ENCODE measurements at regions not wholly inside any gene's neighbourhood (a gene's known extent, or its start where the extent isn't known, plus 50 kb on each side); places are given as distances from the start of the nearest gene placed in this dataset.

GRCh38 chr1:86228546-86228945, 72.0 kb upstream of the COL24A1 start:
- no peak for DNase-seq

GRCh38 chr1:86227026-86227425, 70.5 kb upstream of the COL24A1 start:
- no peak for DNase-seq

GRCh38 chr1:86226204-86226603, 69.6 kb upstream of the COL24A1 start:
- DNase-seq, result no peak

DNA sequence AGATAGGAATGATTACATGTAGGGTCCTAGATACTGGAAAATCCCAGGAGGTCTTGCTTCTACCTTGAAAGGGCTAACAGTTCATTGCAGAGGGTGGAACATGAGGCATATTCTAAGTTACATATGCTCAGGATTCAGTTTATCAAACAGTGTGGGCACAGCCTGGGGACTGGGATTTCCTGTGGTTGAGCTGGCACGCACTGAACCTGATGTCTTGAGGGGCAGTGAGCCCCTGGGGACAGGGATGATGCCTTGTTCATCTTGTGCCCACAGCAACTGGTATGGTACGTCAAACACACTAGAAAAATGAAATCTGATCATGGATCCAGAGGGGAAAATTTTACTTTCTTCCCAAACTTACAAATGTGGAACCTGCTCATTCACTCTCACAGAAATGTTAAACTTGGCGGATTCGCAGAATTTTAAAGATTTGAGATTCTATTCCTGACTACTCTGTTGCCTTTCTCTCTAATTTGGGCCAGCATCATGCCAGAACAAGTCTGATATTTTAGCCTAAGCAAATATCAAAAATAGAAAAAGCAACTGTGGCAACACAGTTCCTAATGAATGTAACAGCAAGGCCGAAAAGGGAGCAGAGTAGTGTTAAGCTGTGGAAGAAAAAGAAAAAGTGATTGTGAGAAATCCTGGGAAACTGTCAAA, 68.2 kb upstream of the COL24A1 start:
- DNase-seq, result no peak

GRCh38 chr1:86218859-86219258, 62.3 kb upstream of the COL24A1 start:
- no peak for DNase-seq

DNA sequence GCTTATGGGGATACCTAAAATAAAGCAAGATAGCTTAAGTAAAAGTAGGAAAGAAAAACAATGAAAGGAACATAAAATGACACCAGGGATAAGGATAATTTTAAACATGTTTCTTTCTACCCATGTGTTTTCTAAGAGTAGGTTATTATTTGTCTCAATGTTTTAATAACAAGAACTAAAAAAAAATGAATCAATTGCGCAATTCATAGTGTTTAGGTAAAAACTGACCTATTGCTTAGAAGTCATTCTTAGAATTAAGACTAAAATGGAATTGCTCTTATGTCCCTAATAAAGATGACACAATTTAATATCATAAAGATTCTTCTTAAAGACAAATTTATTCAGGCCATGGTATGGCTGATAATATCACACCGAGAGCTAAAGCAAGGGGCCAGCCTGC, 58.0 kb upstream of the COL24A1 start:
- DNase-seq, result no peak

GRCh38 chr1:86209346-86209745, 52.8 kb upstream of the COL24A1 start:
- DNase-seq, result no peak

DNA sequence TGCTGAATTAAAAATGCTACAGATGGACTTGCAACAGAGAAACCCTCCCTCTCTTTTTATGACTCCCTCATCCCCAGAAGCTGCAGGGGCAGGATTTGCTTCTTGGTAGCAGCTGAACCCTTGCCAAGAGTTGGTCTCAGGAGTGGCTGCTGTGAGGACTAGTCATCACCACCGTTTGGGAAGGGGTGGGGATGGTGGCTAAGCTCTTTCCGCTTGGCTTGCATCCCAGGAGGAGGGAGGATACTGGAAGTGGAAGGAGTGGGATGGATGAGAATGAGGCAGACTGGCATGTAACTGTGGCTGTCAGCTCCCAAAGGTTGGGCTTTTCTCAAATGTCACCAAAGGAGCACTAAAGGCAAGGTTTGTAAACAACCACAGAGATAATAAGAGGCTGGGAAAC, 50.8 kb upstream of the COL24A1 start:
- no peak for DNase-seq
